ENCODE measurements at regions not wholly inside any gene's neighbourhood (a gene's known extent, or its start where the extent isn't known, plus 50 kb on each side); places are given as distances from the start of the nearest gene placed in this dataset.

DNA sequence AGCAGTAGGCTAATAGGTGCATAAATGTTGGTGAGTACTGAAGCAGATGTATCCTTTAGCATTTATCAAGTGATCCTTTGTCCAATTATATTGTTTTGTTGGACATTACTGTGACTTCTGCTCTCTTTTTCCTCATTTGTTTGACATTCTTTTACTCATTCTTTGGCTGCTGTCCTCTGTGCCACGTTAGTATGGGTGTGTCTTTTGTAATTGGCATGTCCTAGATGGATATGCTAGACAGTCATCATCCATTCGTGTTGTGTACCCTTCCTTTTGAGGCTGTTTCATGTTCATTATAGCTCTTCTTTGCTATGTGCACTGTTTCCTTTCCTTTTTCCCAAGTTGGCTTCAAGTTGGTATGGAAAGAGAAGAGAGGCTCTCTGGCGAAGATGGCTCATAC is 284.7 kb downstream of the CYP26B1 start:
- no peak for TF ChIP-seq CTCF (IDR thresholded peaks at IDR 0.05)
- no peak for TF ChIP-seq POLR2A (IDR thresholded peaks at IDR 0.05)

Measured in prostate gland (tissue), 2 donors.